ENCODE measurements at regions not wholly inside any gene's neighbourhood (a gene's known extent, or its start where the extent isn't known, plus 50 kb on each side); places are given as distances from the start of the nearest gene placed in this dataset.

DNA sequence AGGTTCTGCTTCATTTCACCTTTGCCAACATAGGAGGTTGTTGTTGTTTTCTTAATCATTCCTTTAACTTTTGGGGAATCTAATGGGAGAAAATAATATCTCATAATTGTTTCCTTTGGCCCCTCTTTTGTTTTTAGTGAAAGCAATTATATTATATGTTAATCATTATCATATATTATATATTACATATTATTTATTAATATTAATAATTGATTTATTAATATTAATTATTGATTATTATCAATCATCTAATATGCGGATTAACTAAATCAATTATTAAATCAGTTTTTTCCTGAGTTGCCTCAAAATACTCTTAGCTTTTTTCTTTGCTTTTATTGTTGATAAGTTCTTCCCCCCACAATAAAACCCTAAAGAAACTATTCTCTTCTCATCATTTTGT, 443.8 kb downstream of the GATA3 start:
- TF ChIP-seq, protein P1, sequence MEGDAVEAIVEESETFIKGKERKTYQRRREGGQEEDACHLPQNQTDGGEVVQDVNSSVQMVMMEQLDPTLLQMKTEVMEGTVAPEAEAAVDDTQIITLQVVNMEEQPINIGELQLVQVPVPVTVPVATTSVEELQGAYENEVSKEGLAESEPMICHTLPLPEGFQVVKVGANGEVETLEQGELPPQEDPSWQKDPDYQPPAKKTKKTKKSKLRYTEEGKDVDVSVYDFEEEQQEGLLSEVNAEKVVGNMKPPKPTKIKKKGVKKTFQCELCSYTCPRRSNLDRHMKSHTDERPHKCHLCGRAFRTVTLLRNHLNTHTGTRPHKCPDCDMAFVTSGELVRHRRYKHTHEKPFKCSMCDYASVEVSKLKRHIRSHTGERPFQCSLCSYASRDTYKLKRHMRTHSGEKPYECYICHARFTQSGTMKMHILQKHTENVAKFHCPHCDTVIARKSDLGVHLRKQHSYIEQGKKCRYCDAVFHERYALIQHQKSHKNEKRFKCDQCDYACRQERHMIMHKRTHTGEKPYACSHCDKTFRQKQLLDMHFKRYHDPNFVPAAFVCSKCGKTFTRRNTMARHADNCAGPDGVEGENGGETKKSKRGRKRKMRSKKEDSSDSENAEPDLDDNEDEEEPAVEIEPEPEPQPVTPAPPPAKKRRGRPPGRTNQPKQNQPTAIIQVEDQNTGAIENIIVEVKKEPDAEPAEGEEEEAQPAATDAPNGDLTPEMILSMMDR (optimal IDR thresholded peaks at IDR 0.05 in 1 of 3, IDR thresholded peaks at IDR 0.05 in 1 of 3, conservative IDR thresholded peaks at IDR 0.05 in 1 of 3; ENCODE audit: extremely low read depth in 1 of 3, insufficient read depth in 2 of 3, low read length in 3 of 3): no peak
- TF ChIP-seq EZH2 (IDR thresholded peaks at IDR 0.05; ENCODE audit: low read length): no peak
- no peaks in the 10 kb centered on the region for H3K36me3 ChIP-seq (ENCODE audit: control insufficient read depth in 2 of 2, extremely low read depth in 1 of 2, insufficient read depth in 2 of 2, low read length in 2 of 2)

DNA sequence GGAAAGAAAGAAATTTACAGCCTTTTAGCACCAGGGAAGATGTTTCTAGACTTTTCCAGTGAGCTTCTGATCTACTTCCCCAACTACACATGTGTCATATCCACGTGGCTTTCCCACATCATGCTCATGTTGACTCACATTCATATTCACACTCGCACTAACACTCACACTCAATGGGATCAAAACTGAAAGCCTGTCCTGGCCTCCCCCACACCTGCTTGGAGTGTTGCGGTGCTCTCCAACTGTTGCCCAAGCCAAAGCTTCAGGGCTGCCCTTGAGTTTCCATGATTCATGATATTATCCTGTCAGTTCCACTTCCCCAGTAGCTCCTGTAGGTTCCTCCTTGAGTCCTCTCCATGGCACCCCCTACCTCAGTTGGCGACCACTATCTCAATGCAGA, 444.4 kb downstream of the GATA3 start:
- H3K9me3 ChIP-seq (ENCODE audit: control insufficient read depth, low read depth, low read length): no peaks in the 10 kb centered on the region
- no peak for DNase-seq (ENCODE audit: low read depth, low spot score)
- no peak overlapping the region for H3K4me2 ChIP-seq (ENCODE audit: control insufficient read depth, extremely low read depth, insufficient read depth, low read depth, low read length)
- H4K20me1 ChIP-seq (ENCODE audit: control insufficient read depth, extremely low read depth, insufficient read depth, low read length): no peaks in the 10 kb centered on the region
- H3K4me1 ChIP-seq (ENCODE audit: control insufficient read depth, extremely low read depth, insufficient read depth, low read length): no peaks in the 10 kb centered on the region
- no peaks in the 10 kb centered on the region for H3K79me2 ChIP-seq (ENCODE audit: control insufficient read depth, insufficient read depth, low read length)
- TF ChIP-seq EZH2 (IDR thresholded peaks at IDR 0.05; ENCODE audit: low read length): no peak
- TF ChIP-seq, protein P1 (optimal IDR thresholded peaks at IDR 0.05 in 1 of 3, IDR thresholded peaks at IDR 0.05 in 1 of 3, conservative IDR thresholded peaks at IDR 0.05 in 1 of 3; ENCODE audit: extremely low read depth in 1 of 3, insufficient read depth in 2 of 3, low read length in 3 of 3): no peak
- no peaks in the 10 kb centered on the region for H3K9me1 ChIP-seq (ENCODE audit: control insufficient read depth, extremely low read depth, insufficient read depth, low read length)
- H3K27ac ChIP-seq (ENCODE audit: control insufficient read depth, insufficient read depth, low read length): no peak overlapping the region
- dilution Hi-C loops (cut with MboI; ENCODE audit: extremely low pct_ligation_motif_present, low sequenced_read_pairs): no loop called here
- no peak overlapping the region for H3K4me3 ChIP-seq (ENCODE audit: control insufficient read depth in 2 of 3, extremely low read depth in 1 of 3, insufficient read depth in 2 of 3, low read depth in 1 of 3, low read length in 3 of 3)
- H2AFZ ChIP-seq (ENCODE audit: control insufficient read depth, low read length): no peak overlapping the region
- H3K36me3 ChIP-seq (ENCODE audit: control insufficient read depth in 2 of 2, extremely low read depth in 1 of 2, insufficient read depth in 2 of 2, low read length in 2 of 2): no peaks in the 10 kb centered on the region
- H3K9ac ChIP-seq (ENCODE audit: control insufficient read depth, extremely low read depth, insufficient read depth, low read length): no peak overlapping the region
- FAIRE-seq: no peak
- H3K27me3 ChIP-seq (ENCODE audit: control insufficient read depth, extremely low read depth, insufficient read depth, low read length): no peaks in the 10 kb centered on the region

More for the DNA sequence above, 443.8 kb downstream of the GATA3 start:
- Histone ChIP-seq H3K9ac (ENCODE audit: control insufficient read depth, extremely low read depth, insufficient read depth, low read length) (no peak overlapping the region), H3K9me3 (ENCODE audit: control insufficient read depth, low read depth, low read length) (no peaks in the 10 kb centered on the region), H3K4me2 (ENCODE audit: control insufficient read depth, extremely low read depth, insufficient read depth, low read depth, low read length) (no peak overlapping the region), H4K20me1 (ENCODE audit: control insufficient read depth, extremely low read depth, insufficient read depth, low read length) (no peaks in the 10 kb centered on the region), H3K4me1 (ENCODE audit: control insufficient read depth, extremely low read depth, insufficient read depth, low read length) (no peaks in the 10 kb centered on the region), H3K27ac (ENCODE audit: control insufficient read depth, insufficient read depth, low read length) (no peak overlapping the region), H3K79me2 (ENCODE audit: control insufficient read depth, insufficient read depth, low read length) (no peaks in the 10 kb centered on the region), H3K9me1 (ENCODE audit: control insufficient read depth, extremely low read depth, insufficient read depth, low read length) (no peaks in the 10 kb centered on the region), H2AFZ (ENCODE audit: control insufficient read depth, low read length) (no peak overlapping the region), H3K4me3 (ENCODE audit: control insufficient read depth in 2 of 3, extremely low read depth in 1 of 3, insufficient read depth in 2 of 3, low read depth in 1 of 3, low read length in 3 of 3) (no peak overlapping the region), H3K27me3 (ENCODE audit: control insufficient read depth, extremely low read depth, insufficient read depth, low read length) (no peaks in the 10 kb centered on the region)
- dilution Hi-C loops (cut with MboI; ENCODE audit: extremely low pct_ligation_motif_present, low sequenced_read_pairs): no loop called here
- DNase-seq (ENCODE audit: low read depth, low spot score): no peak
- FAIRE-seq: no peak
